GM23248 (cell line): ENCODE measurements at regions not wholly inside any gene's neighbourhood (a gene's known extent, or its start where the extent isn't known, plus 50 kb on each side); places are given as distances from the start of the nearest gene placed in this dataset.

Experiments
- DNase-seq: peaks from one replicate; pipeline ENCODE4 v3.0.0-alpha.2; 2015
- H2AFZ ChIP-seq: fragments of 200-600 bp; sonication (generic); 2 replicates; pipeline ENCODE4 v1.6.1; 2016; ENCODE audit warnings: antibody characterized with exemption
- H3F3A ChIP-seq: fragments of 200-600 bp; sonication (generic); 2 replicates; pipeline ENCODE4 v1.6.1; 2016; ENCODE audit warnings: mild to moderate bottlenecking, antibody characterized with exemption, mixed run types; ENCODE audit not compliant: insufficient read depth
- H3K27ac ChIP-seq: fragments of 200-600 bp; sonication (generic); 2 replicates; pipeline ENCODE4 v1.5.1; 2016; ENCODE audit warnings: mild to moderate bottlenecking
- H3K27me3 ChIP-seq: fragments of 200-600 bp; sonication (generic); replicated peaks from 2 replicates; pipeline ENCODE4 v1.6.1; 2016; ENCODE audit warnings: mild to moderate bottlenecking; ENCODE audit not compliant: insufficient read depth
- H3K36me3 ChIP-seq: fragments of 200-600 bp; sonication (generic); 2 replicates; pipeline ENCODE4 v1.6.1; 2016; ENCODE audit warnings: low read depth, mild to moderate bottlenecking
- H3K4me1 ChIP-seq: fragments of 200-600 bp; sonication (generic); 2 replicates; pipeline ENCODE4 v1.6.1; 2016; ENCODE audit warnings: mild to moderate bottlenecking; ENCODE audit not compliant: insufficient read depth
- H3K4me2 ChIP-seq: fragments of 200-600 bp; sonication (generic); one replicate; pipeline ENCODE4 v1.6.1; 2016; ENCODE audit warnings: mild to moderate bottlenecking; ENCODE audit not compliant: unreplicated experiment
- H3K4me3 ChIP-seq: fragments of 200-600 bp; sonication (generic); 2 replicates; pipeline ENCODE4 v1.5.1; 2016; ENCODE audit warnings: mild to moderate bottlenecking
- H3K79me2 ChIP-seq: fragments of 200-600 bp; sonication (generic); 2 replicates; pipeline ENCODE4 v1.6.1; 2016; ENCODE audit warnings: mild to moderate bottlenecking; ENCODE audit not compliant: insufficient read depth
- H3K9ac ChIP-seq: fragments of 200-600 bp; sonication (generic); 2 replicates; pipeline ENCODE4 v1.6.1; 2016; ENCODE audit warnings: mild to moderate bottlenecking
- H3K9me2 ChIP-seq: fragments of 200-600 bp; sonication (generic); 2 replicates; pipeline ENCODE4 v1.6.1; 2016; ENCODE audit warnings: mixed run types, mild to moderate bottlenecking, moderate library complexity; ENCODE audit not compliant: insufficient read depth
- H3K9me3 ChIP-seq: fragments of 200-600 bp; sonication (generic); one replicate; pipeline ENCODE4 v1.6.1; 2017; ENCODE audit warnings: low read depth
- H4K20me1 ChIP-seq: fragments of 200-600 bp; sonication (generic); 2 replicates; pipeline ENCODE4 v1.6.0; 2016; ENCODE audit not compliant: insufficient read depth
- EZH2 ChIP-seq: fragments of 200-600 bp; sonication (generic); IDR thresholded peaks from 2 replicates; pipeline ENCODE4 v1.6.1; 2018; ENCODE audit warnings: antibody characterized with exemption, mild to moderate bottlenecking; ENCODE audit not compliant: insufficient read depth, poor library complexity, severe bottlenecking
- EZH2phosphoT487 ChIP-seq: fragments of 200-600 bp; sonication (generic); IDR thresholded peaks from 2 replicates; pipeline ENCODE4 v1.6.1; 2018; ENCODE audit warnings: antibody characterized with exemption, moderate library complexity, mild to moderate bottlenecking, low read depth; ENCODE audit not compliant: insufficient read depth
- WGBS, 2 experiments: methylation state at CpG; one replicate each; pipeline ENCODE4 v1.1.6; 2015 to 2017; ENCODE audit warnings: low lambda C conversion rate in 2 of 2, low coverage in 1 of 2; ENCODE audit errors: missing lambda C conversion rate in 2 of 2; 5-methylcytosine and 5-hydroxymethylcytosine counted together
- in situ Hi-C: fragments of 300-500 bp; cut with MboI; formaldehyde crosslinking; loops from 2 replicates; pipeline ENCODE4 v1.15.0; 2020

DNA sequence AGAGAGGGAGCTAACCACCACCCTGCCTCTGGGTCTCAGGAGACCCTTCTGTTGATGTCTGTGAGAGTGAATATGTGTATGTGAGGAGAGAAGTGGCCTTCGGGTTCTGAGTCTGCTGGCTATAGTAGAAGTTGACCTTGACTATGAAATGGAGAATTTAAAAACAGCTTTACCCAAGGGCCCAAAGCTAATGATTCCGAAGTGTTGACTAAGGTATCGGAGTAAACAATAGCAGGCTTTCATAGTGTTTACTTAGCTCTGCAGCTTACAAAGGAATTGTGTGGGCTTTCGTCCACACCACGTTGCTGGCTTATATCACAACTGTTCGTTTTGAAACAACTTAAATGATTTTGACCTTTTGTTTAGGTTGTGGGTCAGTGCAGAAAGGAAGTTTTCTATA is 126.5 kb upstream of the JAG1 start:
- in situ Hi-C loops = no loop called here
- Histone ChIP-seq H3K9me2 (no peaks in the 10 kb centered on the region), H3K4me3 (no peak overlapping the region), H3K27ac (no peak overlapping the region), H2AFZ (no peak overlapping the region), H4K20me1 (no peaks in the 10 kb centered on the region), H3K9me3 (no peaks in the 10 kb centered on the region), H3K4me2 (no peak overlapping the region), H3K4me1 (no peaks in the 10 kb centered on the region), H3F3A (no peaks in the 10 kb centered on the region), H3K9ac (no peak overlapping the region), H3K36me3 (no peaks in the 10 kb centered on the region), H3K27me3 (peaks cover 12% of the 10 kb centered on the region), H3K79me2 (no peaks in the 10 kb centered on the region)
- WGBS, 2 experiments = 70 to 71% methylated on average over 6 of the region's 6 CpGs
- TF ChIP-seq EZH2phosphoT487 (no peak), EZH2 (no peak)
- DNase-seq = no peak

DNA sequence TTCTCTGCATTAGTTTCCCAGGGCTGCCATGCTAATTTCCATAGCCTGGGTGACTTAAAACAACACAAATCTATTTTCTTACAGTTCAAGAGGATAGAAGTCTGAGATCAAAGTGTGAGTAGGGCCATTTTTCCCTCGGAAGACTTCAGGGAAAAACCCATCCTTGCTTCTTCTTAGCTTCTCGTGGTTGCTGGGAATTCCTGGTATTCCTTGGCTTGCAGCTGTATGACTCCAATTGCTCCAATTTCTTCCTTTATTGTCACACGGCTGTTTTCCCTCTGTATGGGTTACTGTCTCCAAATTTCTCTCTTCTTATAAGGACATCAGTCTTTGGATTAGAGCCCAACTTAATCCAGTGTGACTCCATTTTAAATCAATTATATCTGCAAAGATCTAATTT is 128.4 kb upstream of the JAG1 start:
- H3K4me2 ChIP-seq = no peak overlapping the region
- TF ChIP-seq EZH2 (no peak), EZH2phosphoT487 (no peak)
- no peak overlapping the region for H3K4me3 ChIP-seq
- H3K9me3 ChIP-seq = no peaks in the 10 kb centered on the region
- WGBS, 2 experiments = 6 to 8% methylated on average over 3 of the region's 3 CpGs
- H3K79me2 ChIP-seq = no peaks in the 10 kb centered on the region
- 0 out of 2 replicates have a peak, but pooled peaks cover 5% of the 10 kb centered on the region for H3K27me3 ChIP-seq
- H3K4me1 ChIP-seq = no peaks in the 10 kb centered on the region
- H3K9me2 ChIP-seq = no peaks in the 10 kb centered on the region
- no peak overlapping the region for H2AFZ ChIP-seq
- no peaks in the 10 kb centered on the region for H3F3A ChIP-seq
- H3K9ac ChIP-seq = no peak overlapping the region
- no peak overlapping the region for H3K27ac ChIP-seq
- no peaks in the 10 kb centered on the region for H3K36me3 ChIP-seq
- H4K20me1 ChIP-seq = no peaks in the 10 kb centered on the region
- in situ Hi-C loops = no loop called here
- no peak for DNase-seq

DNA sequence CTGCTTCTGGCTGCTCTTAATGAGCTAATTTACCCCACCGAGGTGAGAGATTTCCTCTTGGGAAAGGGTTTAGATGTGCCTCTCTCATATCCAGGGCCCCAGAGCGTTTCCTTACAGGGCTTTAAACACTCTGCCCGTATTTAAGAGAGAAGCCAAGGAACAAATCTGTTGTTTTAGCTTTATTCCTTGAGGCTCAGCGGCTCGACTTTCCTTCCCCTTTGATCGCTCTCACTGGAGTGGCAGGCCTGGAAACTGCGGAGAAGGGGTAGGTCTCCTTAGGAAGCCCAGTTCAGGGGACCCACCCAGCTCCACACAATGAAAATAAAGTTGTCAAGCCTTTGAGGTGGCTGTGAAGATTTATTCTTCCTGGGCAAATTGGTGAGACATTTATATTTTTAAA is 132.0 kb upstream of the JAG1 start:
- H2AFZ ChIP-seq = no peak overlapping the region

DNA sequence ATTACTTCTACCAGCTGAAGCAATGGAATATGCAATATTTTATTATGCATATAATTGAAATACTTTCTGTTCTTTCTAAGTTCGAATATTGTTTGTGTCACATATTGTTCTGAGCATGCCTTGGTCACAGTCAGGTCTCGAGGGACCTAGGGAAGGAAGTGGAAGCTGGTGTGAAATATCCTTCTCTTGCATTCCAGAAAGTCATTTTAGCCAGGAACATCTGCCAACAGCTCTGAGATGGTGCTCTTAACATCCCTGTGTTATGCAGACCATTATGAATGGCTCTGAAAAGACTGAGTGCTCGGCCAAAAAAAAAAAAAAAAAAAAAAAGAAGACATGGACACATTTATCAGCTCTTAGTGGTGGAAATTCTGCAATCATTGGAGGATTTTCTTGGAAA is 132.7 kb upstream of the JAG1 start:
- 5 to 6% methylated on average over 3 of the region's 3 CpGs for WGBS, 2 experiments
- Histone ChIP-seq H3K9me2 (no peaks in the 10 kb centered on the region), H3F3A (no peaks in the 10 kb centered on the region), H3K27me3 (peaks cover 11% of the 10 kb centered on the region), H3K4me3 (no peak overlapping the region), H3K9me3 (no peaks in the 10 kb centered on the region), H2AFZ (no peak overlapping the region), H3K4me1 (no peaks in the 10 kb centered on the region), H3K9ac (no peak overlapping the region), H3K4me2 (no peak overlapping the region), H4K20me1 (no peaks in the 10 kb centered on the region), H3K79me2 (no peaks in the 10 kb centered on the region), H3K27ac (no peak overlapping the region), H3K36me3 (no peaks in the 10 kb centered on the region)
- TF ChIP-seq EZH2phosphoT487 = no peak
- TF ChIP-seq EZH2 = no peak
- no peak for DNase-seq
- in situ Hi-C loops = no loop called here

More for the DNA sequence above, 132.0 kb upstream of the JAG1 start:
- no peaks in the 10 kb centered on the region for H3K9me3 ChIP-seq
- no peaks in the 10 kb centered on the region for H3F3A ChIP-seq
- in situ Hi-C loops = no loop called here
- H3K36me3 ChIP-seq = no peaks in the 10 kb centered on the region
- H3K4me1 ChIP-seq = no peaks in the 10 kb centered on the region
- H3K9ac ChIP-seq = no peak overlapping the region
- DNase-seq = no peak
- TF ChIP-seq EZH2 = no peak
- TF ChIP-seq EZH2phosphoT487 = no peak
- no peaks in the 10 kb centered on the region for H3K79me2 ChIP-seq
- H4K20me1 ChIP-seq = no peaks in the 10 kb centered on the region
- no peaks in the 10 kb centered on the region for H3K9me2 ChIP-seq
- no peak overlapping the region for H3K27ac ChIP-seq
- 8 to 10% methylated on average over 7 of the region's 7 CpGs for WGBS, 2 experiments
- H3K4me3 ChIP-seq = no peak overlapping the region
- no peak overlapping the region for H3K4me2 ChIP-seq
- peaks cover 5% of the 10 kb centered on the region; the same call in 1 of the 2 replicates for H3K27me3 ChIP-seq

DNA sequence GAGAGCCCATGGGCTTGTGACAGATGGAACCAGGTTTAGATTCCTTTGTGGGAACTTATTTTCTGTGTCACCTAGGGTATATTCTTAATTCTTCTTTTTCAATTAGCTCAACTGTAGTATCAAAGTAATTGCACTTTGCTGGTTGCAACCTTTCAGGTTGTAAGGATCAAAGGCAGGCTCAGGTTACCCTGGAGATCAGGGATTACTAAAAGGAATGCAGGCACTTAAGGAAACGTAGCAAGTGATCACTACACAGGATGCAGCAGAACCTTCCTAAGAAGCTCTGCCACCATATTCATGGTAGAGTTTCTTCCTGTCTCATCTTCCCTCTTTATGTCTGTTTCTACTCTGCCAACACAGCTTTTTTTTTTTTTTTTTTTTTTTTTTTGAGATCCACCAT is 133.2 kb upstream of the JAG1 start:
- H3K36me3 ChIP-seq = no peaks in the 10 kb centered on the region
- H2AFZ ChIP-seq = no peak overlapping the region
- no peak overlapping the region for H3K27ac ChIP-seq
- 29 to 31% methylated on average over 1 of the region's 1 CpG for WGBS, 2 experiments
- H3K79me2 ChIP-seq = no peaks in the 10 kb centered on the region
- in situ Hi-C loops = no loop called here
- H3K27me3 ChIP-seq = peaks cover 16% of the 10 kb centered on the region
- no peak overlapping the region for H3K4me2 ChIP-seq
- no peaks in the 10 kb centered on the region for H3K9me3 ChIP-seq
- H3F3A ChIP-seq = no peaks in the 10 kb centered on the region
- no peaks in the 10 kb centered on the region for H4K20me1 ChIP-seq
- H3K9me2 ChIP-seq = no peaks in the 10 kb centered on the region
- no peak overlapping the region for H3K9ac ChIP-seq
- H3K4me1 ChIP-seq = no peaks in the 10 kb centered on the region
- TF ChIP-seq EZH2 (no peak), EZH2phosphoT487 (no peak)
- H3K4me3 ChIP-seq = no peak overlapping the region
- DNase-seq = no peak
